Prostate gland (tissue), 2 donors: ENCODE measurements at regions not wholly inside any gene's neighbourhood (a gene's known extent, or its start where the extent isn't known, plus 50 kb on each side); places are given as distances from the start of the nearest gene placed in this dataset.

Source experiments
- CTCF ChIP-seq, 4 experiments: fragments of 200-600 bp in 2 of 4; fragments of 450-650 bp in 2 of 4; sonication (generic) in 2 of 4; IDR thresholded peaks; 1 replicate in 3 of 4; 2 replicates in 1 of 4; pipeline ENCODE4 v1.5.1; 2016 to 2019; ENCODE audit warnings: antibody characterized with exemption in 4 of 4, mild to moderate bottlenecking in 2 of 4, moderate library complexity in 2 of 4
- POLR2A ChIP-seq: fragments of 450-650 bp; IDR thresholded peaks from one replicate; pipeline ENCODE4 v1.6.1; 2016; ENCODE audit warnings: antibody characterized with exemption, mild to moderate bottlenecking

DNA sequence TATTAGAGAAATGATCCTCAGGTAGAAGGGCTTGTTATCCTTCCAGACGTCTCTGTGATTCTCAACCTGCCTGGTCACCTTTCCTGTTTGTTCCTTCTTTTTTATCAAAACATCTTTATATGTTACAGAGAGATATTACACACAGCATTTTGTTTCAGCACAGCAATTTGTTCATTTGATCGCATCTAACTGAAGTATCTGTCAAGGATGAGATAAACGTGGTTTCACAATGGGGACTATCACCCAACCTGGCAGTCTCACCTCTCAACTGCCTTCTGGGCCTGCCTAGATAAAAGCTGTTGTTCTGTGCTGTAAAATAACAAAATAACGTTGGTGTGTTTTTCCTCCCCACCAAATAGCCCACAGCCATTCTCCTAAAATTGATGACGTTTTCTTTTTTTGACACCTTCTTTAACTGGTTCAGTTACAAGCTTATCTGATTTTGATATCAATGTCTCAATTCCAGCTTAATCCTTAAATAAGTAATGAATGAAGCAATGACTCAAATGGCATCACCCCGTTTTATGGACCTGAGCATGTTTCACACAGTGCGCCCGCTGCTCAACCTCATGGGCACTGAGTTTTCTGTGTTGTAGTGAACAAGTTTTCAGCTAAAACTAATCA, 367.9 kb upstream of the RUNX1 start:
- TF ChIP-seq POLR2A, result no peak
- TF ChIP-seq CTCF (IDR thresholded peaks at IDR 0.05), result no peak
